ENCODE measurements at regions not wholly inside any gene's neighbourhood (a gene's known extent, or its start where the extent isn't known, plus 50 kb on each side); places are given as distances from the start of the nearest gene placed in this dataset.

- TF ChIP-seq TAF1 (IDR thresholded peaks at IDR 0.05; ENCODE audit: borderline replicate concordance, insufficient read depth, low read length) (no peak), POLR2AphosphoS5 (IDR thresholded peaks at IDR 0.05; ENCODE audit: low read depth, low read length) (no peak), REST (IDR thresholded peaks at IDR 0.05; ENCODE audit: insufficient read depth in 1 of 2, low read depth in 2 of 2, low read length in 2 of 2) (no peak)
Measured at GRCh38 chr10:113298616-113299015, 254.2 kb upstream of the HABP2 start.

Data from PFSK-1 (cell line).